ENCODE measurements at regions not wholly inside any gene's neighbourhood (a gene's known extent, or its start where the extent isn't known, plus 50 kb on each side); places are given as distances from the start of the nearest gene placed in this dataset.
"Not testable (repeated sequence)": the region's sequence is repeated elsewhere in the genome, so short reads cannot be mapped to it uniquely, and the experiment has no call there.

DNA sequence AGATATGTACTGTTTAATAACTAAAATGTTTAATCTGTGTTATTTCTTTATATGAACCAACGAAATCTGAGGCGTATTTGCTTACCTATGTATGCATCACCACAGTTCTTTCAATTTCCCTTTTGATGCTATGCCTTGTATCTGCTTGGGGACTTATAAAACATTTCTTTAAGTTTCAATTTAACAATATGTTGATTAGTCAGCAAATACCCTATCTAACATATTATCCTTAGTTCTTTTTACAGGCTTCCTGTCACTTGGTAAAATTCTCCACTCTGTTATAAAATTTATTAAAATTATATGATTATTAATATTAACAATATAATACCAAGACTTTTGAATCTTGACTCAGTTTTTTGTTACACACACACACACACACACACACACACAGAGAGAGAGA lies 174.3 kb downstream of the CPS1 start:
- H3K36me3 ChIP-seq (ENCODE audit: insufficient read depth, low read length): no peaks in the 10 kb centered on the region
- no peak overlapping the region for H2AFZ ChIP-seq (ENCODE audit: low read depth, low read length)
- DNase-seq (no peak), ATAC-seq (ENCODE audit: insufficient read depth, low read depth) (no peak)
- H3K79me2 ChIP-seq (ENCODE audit: insufficient read depth, low read length): no peaks in the 10 kb centered on the region
- no peaks in the 10 kb centered on the region for H3K9me3 ChIP-seq (ENCODE audit: insufficient read depth, low read length, severe bottlenecking)
- no peak overlapping the region for H3K4me3 ChIP-seq (ENCODE audit: low read depth in 1 of 2, low read length in 2 of 2)
- no peak overlapping the region for H3K9ac ChIP-seq (ENCODE audit: low read depth, low read length)
- H3K27me3 ChIP-seq (ENCODE audit: insufficient read depth, low read length, poor library complexity): no peaks in the 10 kb centered on the region
- no peaks in the 10 kb centered on the region for H4K20me1 ChIP-seq (ENCODE audit: insufficient read depth, low read length)
- no peaks in the 10 kb centered on the region for H3K4me1 ChIP-seq (ENCODE audit: insufficient read depth, low read length)
- no peak for TF ChIP-seq EZH2 (IDR thresholded peaks at IDR 0.05; ENCODE audit: borderline replicate concordance, low read depth, low read length, severe bottlenecking)
- TF ChIP-seq, protein P1, sequence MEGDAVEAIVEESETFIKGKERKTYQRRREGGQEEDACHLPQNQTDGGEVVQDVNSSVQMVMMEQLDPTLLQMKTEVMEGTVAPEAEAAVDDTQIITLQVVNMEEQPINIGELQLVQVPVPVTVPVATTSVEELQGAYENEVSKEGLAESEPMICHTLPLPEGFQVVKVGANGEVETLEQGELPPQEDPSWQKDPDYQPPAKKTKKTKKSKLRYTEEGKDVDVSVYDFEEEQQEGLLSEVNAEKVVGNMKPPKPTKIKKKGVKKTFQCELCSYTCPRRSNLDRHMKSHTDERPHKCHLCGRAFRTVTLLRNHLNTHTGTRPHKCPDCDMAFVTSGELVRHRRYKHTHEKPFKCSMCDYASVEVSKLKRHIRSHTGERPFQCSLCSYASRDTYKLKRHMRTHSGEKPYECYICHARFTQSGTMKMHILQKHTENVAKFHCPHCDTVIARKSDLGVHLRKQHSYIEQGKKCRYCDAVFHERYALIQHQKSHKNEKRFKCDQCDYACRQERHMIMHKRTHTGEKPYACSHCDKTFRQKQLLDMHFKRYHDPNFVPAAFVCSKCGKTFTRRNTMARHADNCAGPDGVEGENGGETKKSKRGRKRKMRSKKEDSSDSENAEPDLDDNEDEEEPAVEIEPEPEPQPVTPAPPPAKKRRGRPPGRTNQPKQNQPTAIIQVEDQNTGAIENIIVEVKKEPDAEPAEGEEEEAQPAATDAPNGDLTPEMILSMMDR (IDR thresholded peaks at IDR 0.05; ENCODE audit: borderline replicate concordance, extremely low read depth, low read length, poor library complexity, severe bottlenecking): no peak
- no peak overlapping the region for H3K27ac ChIP-seq (ENCODE audit: low read length)
- H3K4me2 ChIP-seq (ENCODE audit: insufficient read depth, low read length): no peak overlapping the region

DNA sequence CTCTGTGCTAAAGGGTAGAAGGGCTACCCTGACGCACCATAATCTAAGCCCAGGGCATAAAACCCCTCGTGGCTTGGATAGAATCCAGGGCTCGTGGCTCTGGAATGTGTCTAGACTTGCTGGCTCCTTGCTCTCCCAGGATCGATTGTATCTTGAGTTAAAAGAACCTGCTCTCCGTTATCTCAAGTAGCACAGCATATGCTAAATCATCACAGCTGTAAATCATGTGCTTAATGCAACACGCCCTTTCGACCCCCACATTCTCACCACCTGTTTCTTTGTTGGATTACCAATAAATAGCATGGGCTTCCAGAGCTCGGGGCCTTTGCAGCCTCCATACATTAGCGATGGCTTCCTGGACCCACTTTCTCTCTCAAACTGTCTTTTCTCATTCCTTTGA lies 190.4 kb downstream of the CPS1 start:
- not testable (repeated sequence) for H3K4me1 ChIP-seq (ENCODE audit: insufficient read depth, low read length); H3K27ac ChIP-seq (ENCODE audit: low read length); H3K9me3 ChIP-seq (ENCODE audit: insufficient read depth, low read length, severe bottlenecking); H3K4me2 ChIP-seq (ENCODE audit: insufficient read depth, low read length); ATAC-seq (ENCODE audit: insufficient read depth, low read depth); DNase-seq; H2AFZ ChIP-seq (ENCODE audit: low read depth, low read length); H3K79me2 ChIP-seq (ENCODE audit: insufficient read depth, low read length); H3K27me3 ChIP-seq (ENCODE audit: insufficient read depth, low read length, poor library complexity); H3K36me3 ChIP-seq (ENCODE audit: insufficient read depth, low read length); H3K9ac ChIP-seq (ENCODE audit: low read depth, low read length); H3K4me3 ChIP-seq (ENCODE audit: low read depth in 1 of 2, low read length in 2 of 2); H4K20me1 ChIP-seq (ENCODE audit: insufficient read depth, low read length)

DNA sequence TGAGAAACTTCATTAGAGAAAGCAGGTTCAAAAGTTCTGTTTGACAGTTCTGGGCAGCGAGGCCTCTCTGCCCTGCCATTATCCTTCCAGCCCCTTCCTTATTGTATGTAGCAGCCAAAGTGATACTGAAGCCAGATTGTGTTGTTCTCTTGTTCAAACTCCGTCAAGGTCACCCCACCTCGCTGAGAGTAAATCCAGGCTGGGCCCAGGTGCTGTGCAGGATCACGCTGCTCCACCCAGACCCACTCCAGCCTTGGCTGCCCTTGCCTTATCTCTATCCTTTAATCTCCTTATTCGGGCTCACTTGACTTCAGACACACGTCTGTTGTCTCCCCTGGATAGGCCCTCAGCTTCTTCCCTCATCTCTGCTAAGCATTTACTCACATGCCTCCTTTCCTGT lies 196.1 kb downstream of the CPS1 start:
- DNase-seq (no peak), ATAC-seq (ENCODE audit: insufficient read depth, low read depth) (no peak)
- H3K4me1 ChIP-seq (ENCODE audit: insufficient read depth, low read length): no peaks in the 10 kb centered on the region
- no peak overlapping the region for H3K9ac ChIP-seq (ENCODE audit: low read depth, low read length)
- H3K36me3 ChIP-seq (ENCODE audit: insufficient read depth, low read length): no peaks in the 10 kb centered on the region
- H3K4me3 ChIP-seq (ENCODE audit: low read depth in 1 of 2, low read length in 2 of 2): no peak overlapping the region
- no peaks in the 10 kb centered on the region for H3K9me3 ChIP-seq (ENCODE audit: insufficient read depth, low read length, severe bottlenecking)
- no peak overlapping the region for H3K27ac ChIP-seq (ENCODE audit: low read length)
- no peaks in the 10 kb centered on the region for H3K27me3 ChIP-seq (ENCODE audit: insufficient read depth, low read length, poor library complexity)
- no peak overlapping the region for H2AFZ ChIP-seq (ENCODE audit: low read depth, low read length)
- no peak overlapping the region for H3K4me2 ChIP-seq (ENCODE audit: insufficient read depth, low read length)
- H3K79me2 ChIP-seq (ENCODE audit: insufficient read depth, low read length): no peaks in the 10 kb centered on the region
- TF ChIP-seq, protein P1 (IDR thresholded peaks at IDR 0.05; ENCODE audit: borderline replicate concordance, extremely low read depth, low read length, poor library complexity, severe bottlenecking): no peak
- no peak for TF ChIP-seq EZH2 (IDR thresholded peaks at IDR 0.05; ENCODE audit: borderline replicate concordance, low read depth, low read length, severe bottlenecking)
- no peaks in the 10 kb centered on the region for H4K20me1 ChIP-seq (ENCODE audit: insufficient read depth, low read length)

DNA sequence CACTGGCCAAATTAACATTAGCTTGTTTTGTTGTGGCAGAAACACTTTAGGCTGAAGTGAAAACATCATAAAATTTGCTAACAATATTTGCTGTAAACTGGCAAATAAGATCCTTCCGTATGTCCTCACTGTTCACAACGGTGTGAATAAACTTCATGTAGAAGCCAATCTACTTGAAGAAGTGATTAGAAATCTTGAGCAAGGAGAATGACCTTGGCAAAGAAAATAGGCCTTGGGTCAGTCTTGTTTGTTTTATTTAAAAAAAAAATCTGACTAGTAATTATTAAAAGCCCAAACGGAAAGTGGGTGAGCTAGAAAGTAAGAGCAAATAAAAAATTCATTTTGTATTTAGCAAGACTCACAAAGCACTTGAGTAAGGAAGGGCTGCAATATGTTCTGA lies 197.0 kb downstream of the CPS1 start:
- no peak for TF ChIP-seq EZH2 (IDR thresholded peaks at IDR 0.05; ENCODE audit: borderline replicate concordance, low read depth, low read length, severe bottlenecking)
- TF ChIP-seq, protein P1 (IDR thresholded peaks at IDR 0.05; ENCODE audit: borderline replicate concordance, extremely low read depth, low read length, poor library complexity, severe bottlenecking): no peak
- no peaks in the 10 kb centered on the region for H3K4me1 ChIP-seq (ENCODE audit: insufficient read depth, low read length)
- no peak overlapping the region for H2AFZ ChIP-seq (ENCODE audit: low read depth, low read length)
- H3K36me3 ChIP-seq (ENCODE audit: insufficient read depth, low read length): no peaks in the 10 kb centered on the region
- ATAC-seq (ENCODE audit: insufficient read depth, low read depth): no peak
- no peak overlapping the region for H3K9ac ChIP-seq (ENCODE audit: low read depth, low read length)
- no peaks in the 10 kb centered on the region for H3K9me3 ChIP-seq (ENCODE audit: insufficient read depth, low read length, severe bottlenecking)
- no peak for DNase-seq
- no peak overlapping the region for H3K4me3 ChIP-seq (ENCODE audit: low read depth in 1 of 2, low read length in 2 of 2)
- H3K4me2 ChIP-seq (ENCODE audit: insufficient read depth, low read length): no peak overlapping the region
- no peaks in the 10 kb centered on the region for H3K79me2 ChIP-seq (ENCODE audit: insufficient read depth, low read length)
- H3K27me3 ChIP-seq (ENCODE audit: insufficient read depth, low read length, poor library complexity): no peaks in the 10 kb centered on the region
- no peaks in the 10 kb centered on the region for H4K20me1 ChIP-seq (ENCODE audit: insufficient read depth, low read length)
- H3K27ac ChIP-seq (ENCODE audit: low read length): no peak overlapping the region

Measured in DND-41 (cell line).